ENCODE measurements at regions not wholly inside any gene's neighbourhood (a gene's known extent, or its start where the extent isn't known, plus 50 kb on each side); places are given as distances from the start of the nearest gene placed in this dataset.
"Not testable (repeated sequence)": the region's sequence is repeated elsewhere in the genome, so short reads cannot be mapped to it uniquely, and the experiment has no call there.

DNA sequence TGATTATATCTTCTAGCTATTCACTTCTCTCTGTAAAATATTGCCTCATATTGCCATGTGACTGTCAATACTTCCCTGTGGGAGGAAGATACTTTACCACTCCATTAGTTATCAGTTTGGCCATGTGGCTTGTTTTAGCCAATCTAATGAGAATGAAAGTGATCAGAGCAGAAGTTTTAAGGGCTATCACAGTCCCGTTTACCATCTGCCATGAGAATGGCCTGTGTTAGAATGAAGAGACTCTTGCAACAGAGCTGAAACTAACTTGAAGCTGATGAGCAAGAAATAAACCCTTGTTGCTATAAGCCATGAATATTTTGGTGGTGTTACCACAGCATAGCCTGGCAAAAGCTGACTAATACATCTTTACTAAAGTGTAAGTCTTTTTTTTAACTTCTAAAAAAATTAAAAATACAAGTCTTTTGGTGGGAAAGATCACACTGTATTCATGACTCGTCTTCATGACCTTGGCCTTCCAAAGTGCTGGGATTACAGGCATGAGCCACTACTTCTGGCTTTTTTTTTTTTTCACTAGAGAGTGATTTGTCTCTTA, 68.0 kb upstream of the CTNNA1 start:
- H4K20me1 ChIP-seq (ENCODE audit: control insufficient read depth, extremely low read depth, insufficient read depth, low read length): no peaks in the 10 kb centered on the region
- H3K36me3 ChIP-seq (ENCODE audit: control insufficient read depth in 2 of 2, extremely low read depth in 1 of 2, insufficient read depth in 2 of 2, low read length in 2 of 2): no peaks in the 10 kb centered on the region
- dilution Hi-C loops (cut with MboI; ENCODE audit: extremely low pct_ligation_motif_present, low sequenced_read_pairs): no loop called here
- no peak overlapping the region for H2AFZ ChIP-seq (ENCODE audit: control insufficient read depth, low read length)
- no peaks in the 10 kb centered on the region for H3K9me3 ChIP-seq (ENCODE audit: control insufficient read depth, low read depth, low read length)
- no peak overlapping the region for H3K4me2 ChIP-seq (ENCODE audit: control insufficient read depth, extremely low read depth, insufficient read depth, low read depth, low read length)
- no peaks in the 10 kb centered on the region for H3K79me2 ChIP-seq (ENCODE audit: control insufficient read depth, insufficient read depth, low read length)
- no peak for TF ChIP-seq CTCF (optimal IDR thresholded peaks at IDR 0.05 in 1 of 3, IDR thresholded peaks at IDR 0.05 in 1 of 3, conservative IDR thresholded peaks at IDR 0.05 in 1 of 3; ENCODE audit: extremely low read depth in 1 of 3, insufficient read depth in 2 of 3, low read length in 3 of 3)
- no peak for TF ChIP-seq EZH2 (IDR thresholded peaks at IDR 0.05; ENCODE audit: low read length)
- no peak for DNase-seq (ENCODE audit: low read depth, low spot score)
- H3K9ac ChIP-seq (ENCODE audit: control insufficient read depth, extremely low read depth, insufficient read depth, low read length): no peak overlapping the region
- H3K9me1 ChIP-seq (ENCODE audit: control insufficient read depth, extremely low read depth, insufficient read depth, low read length): no peaks in the 10 kb centered on the region
- H3K4me1 ChIP-seq (ENCODE audit: control insufficient read depth, extremely low read depth, insufficient read depth, low read length): peaks cover 3% of the 10 kb centered on the region
- H3K4me3 ChIP-seq (ENCODE audit: control insufficient read depth in 2 of 3, extremely low read depth in 1 of 3, insufficient read depth in 2 of 3, low read depth in 1 of 3, low read length in 3 of 3): no peak overlapping the region
- no peak for FAIRE-seq
- no peaks in the 10 kb centered on the region for H3K27me3 ChIP-seq (ENCODE audit: control insufficient read depth, extremely low read depth, insufficient read depth, low read length)
- H3K27ac ChIP-seq (ENCODE audit: control insufficient read depth, insufficient read depth, low read length): no peak overlapping the region

- FAIRE-seq; H3K4me3 ChIP-seq (ENCODE audit: control insufficient read depth in 2 of 3, extremely low read depth in 1 of 3, insufficient read depth in 2 of 3, low read depth in 1 of 3, low read length in 3 of 3); H3K27me3 ChIP-seq (ENCODE audit: control insufficient read depth, extremely low read depth, insufficient read depth, low read length); H3K9me3 ChIP-seq (ENCODE audit: control insufficient read depth, low read depth, low read length); H2AFZ ChIP-seq (ENCODE audit: control insufficient read depth, low read length); DNase-seq (ENCODE audit: low read depth, low spot score); H3K4me1 ChIP-seq (ENCODE audit: control insufficient read depth, extremely low read depth, insufficient read depth, low read length); H3K9ac ChIP-seq (ENCODE audit: control insufficient read depth, extremely low read depth, insufficient read depth, low read length); dilution Hi-C loops (cut with MboI; ENCODE audit: extremely low pct_ligation_motif_present, low sequenced_read_pairs); H4K20me1 ChIP-seq (ENCODE audit: control insufficient read depth, extremely low read depth, insufficient read depth, low read length); H3K9me1 ChIP-seq (ENCODE audit: control insufficient read depth, extremely low read depth, insufficient read depth, low read length); H3K4me2 ChIP-seq (ENCODE audit: control insufficient read depth, extremely low read depth, insufficient read depth, low read depth, low read length); H3K27ac ChIP-seq (ENCODE audit: control insufficient read depth, insufficient read depth, low read length); H3K36me3 ChIP-seq (ENCODE audit: control insufficient read depth in 2 of 2, extremely low read depth in 1 of 2, insufficient read depth in 2 of 2, low read length in 2 of 2); H3K79me2 ChIP-seq (ENCODE audit: control insufficient read depth, insufficient read depth, low read length): not testable (repeated sequence)
Observed at GRCh38 chr5:138682462-138682861, 70.8 kb upstream of the CTNNA1 start.

GRCh38 chr5:138678826-138679225, 74.4 kb upstream of the CTNNA1 start:
- H2AFZ ChIP-seq (ENCODE audit: control insufficient read depth, low read length); FAIRE-seq; H3K9me1 ChIP-seq (ENCODE audit: control insufficient read depth, extremely low read depth, insufficient read depth, low read length); H3K27ac ChIP-seq (ENCODE audit: control insufficient read depth, insufficient read depth, low read length); H3K9ac ChIP-seq (ENCODE audit: control insufficient read depth, extremely low read depth, insufficient read depth, low read length); H3K4me1 ChIP-seq (ENCODE audit: control insufficient read depth, extremely low read depth, insufficient read depth, low read length); H3K36me3 ChIP-seq (ENCODE audit: control insufficient read depth in 2 of 2, extremely low read depth in 1 of 2, insufficient read depth in 2 of 2, low read length in 2 of 2); H4K20me1 ChIP-seq (ENCODE audit: control insufficient read depth, extremely low read depth, insufficient read depth, low read length); H3K27me3 ChIP-seq (ENCODE audit: control insufficient read depth, extremely low read depth, insufficient read depth, low read length); H3K9me3 ChIP-seq (ENCODE audit: control insufficient read depth, low read depth, low read length); dilution Hi-C loops (cut with MboI; ENCODE audit: extremely low pct_ligation_motif_present, low sequenced_read_pairs); H3K4me2 ChIP-seq (ENCODE audit: control insufficient read depth, extremely low read depth, insufficient read depth, low read depth, low read length); H3K4me3 ChIP-seq (ENCODE audit: control insufficient read depth in 2 of 3, extremely low read depth in 1 of 3, insufficient read depth in 2 of 3, low read depth in 1 of 3, low read length in 3 of 3); DNase-seq (ENCODE audit: low read depth, low spot score); H3K79me2 ChIP-seq (ENCODE audit: control insufficient read depth, insufficient read depth, low read length): not testable (repeated sequence)
